Body of pancreas (tissue), 4 donors: ENCODE measurements at regions not wholly inside any gene's neighbourhood (a gene's known extent, or its start where the extent isn't known, plus 50 kb on each side); places are given as distances from the start of the nearest gene placed in this dataset.

ENCODE experiments used
- POLR2A ChIP-seq, 3 donors: fragments of 450-650 bp; IDR thresholded peaks; one replicate each; pipeline ENCODE4 v1.6.1; 2016; ENCODE audit warnings: antibody characterized with exemption in 3 of 3, mild to moderate bottlenecking in 2 of 3
- TF ChIP-seq, protein P1 (sequence below), 7 experiments: fragments of 450-650 bp in 4 of 7; fragments of 200-600 bp in 3 of 7; sonication (generic) in 3 of 7; IDR thresholded peaks; one replicate each; pipeline ENCODE4 v1.5.1; 2016 to 2019; ENCODE audit warnings: antibody characterized with exemption in 7 of 7

GRCh38 chr5:133799571-133800237 is 168.7 kb downstream of the C5orf15 start:
- TF ChIP-seq, protein P1, sequence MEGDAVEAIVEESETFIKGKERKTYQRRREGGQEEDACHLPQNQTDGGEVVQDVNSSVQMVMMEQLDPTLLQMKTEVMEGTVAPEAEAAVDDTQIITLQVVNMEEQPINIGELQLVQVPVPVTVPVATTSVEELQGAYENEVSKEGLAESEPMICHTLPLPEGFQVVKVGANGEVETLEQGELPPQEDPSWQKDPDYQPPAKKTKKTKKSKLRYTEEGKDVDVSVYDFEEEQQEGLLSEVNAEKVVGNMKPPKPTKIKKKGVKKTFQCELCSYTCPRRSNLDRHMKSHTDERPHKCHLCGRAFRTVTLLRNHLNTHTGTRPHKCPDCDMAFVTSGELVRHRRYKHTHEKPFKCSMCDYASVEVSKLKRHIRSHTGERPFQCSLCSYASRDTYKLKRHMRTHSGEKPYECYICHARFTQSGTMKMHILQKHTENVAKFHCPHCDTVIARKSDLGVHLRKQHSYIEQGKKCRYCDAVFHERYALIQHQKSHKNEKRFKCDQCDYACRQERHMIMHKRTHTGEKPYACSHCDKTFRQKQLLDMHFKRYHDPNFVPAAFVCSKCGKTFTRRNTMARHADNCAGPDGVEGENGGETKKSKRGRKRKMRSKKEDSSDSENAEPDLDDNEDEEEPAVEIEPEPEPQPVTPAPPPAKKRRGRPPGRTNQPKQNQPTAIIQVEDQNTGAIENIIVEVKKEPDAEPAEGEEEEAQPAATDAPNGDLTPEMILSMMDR (IDR thresholded peaks at IDR 0.05): no peak
- no peak for TF ChIP-seq POLR2A (IDR thresholded peaks at IDR 0.05)
